ENCODE measurements at regions not wholly inside any gene's neighbourhood (a gene's known extent, or its start where the extent isn't known, plus 50 kb on each side); places are given as distances from the start of the nearest gene placed in this dataset.

- DNase-seq: no peak
Measured at GRCh38 chr9:103658156-103658555, 436.0 kb upstream of the SMC2 start.

GRCh38 chr9:103660830-103661229 is 433.3 kb upstream of the SMC2 start:
- no peak for DNase-seq

- no peak for DNase-seq
Measured at GRCh38 chr9:103661663-103662062, 432.4 kb upstream of the SMC2 start.

- no peak for DNase-seq
Measured at GRCh38 chr9:103669296-103669695, 424.8 kb upstream of the SMC2 start.

GRCh38 chr9:103674271-103674670 is 419.8 kb upstream of the SMC2 start:
- no peak for DNase-seq

GRCh38 chr9:103680581-103680980 is 413.5 kb upstream of the SMC2 start:
- no peak for DNase-seq

GRCh38 chr9:103681435-103681834 is 412.7 kb upstream of the SMC2 start:
- no peak for DNase-seq

GRCh38 chr9:103700195-103700962 is 393.7 kb upstream of the SMC2 start:
- DNase-seq: no peak

- no peak for DNase-seq
Measured at GRCh38 chr9:103702572-103702971, 391.5 kb upstream of the SMC2 start.

- no peak for DNase-seq
Measured at GRCh38 chr9:103707181-103707580, 386.9 kb upstream of the SMC2 start.

GRCh38 chr9:103709366-103709765 is 384.7 kb upstream of the SMC2 start:
- DNase-seq: no peak

- DNase-seq: no peak
Measured at GRCh38 chr9:103713631-103714030, 380.5 kb upstream of the SMC2 start.

- DNase-seq: no peak
Measured at GRCh38 chr9:103714992-103715391, 379.1 kb upstream of the SMC2 start.

- no peak for DNase-seq
Measured at GRCh38 chr9:103721056-103721455, 373.1 kb upstream of the SMC2 start.

GRCh38 chr9:103730866-103731265 is 363.2 kb upstream of the SMC2 start:
- no peak for DNase-seq

- DNase-seq: no peak
Measured at GRCh38 chr9:103731541-103731940, 362.6 kb upstream of the SMC2 start.

GRCh38 chr9:103734471-103734870 is 359.6 kb upstream of the SMC2 start:
- no peak for DNase-seq

GRCh38 chr9:103755441-103755840 is 338.7 kb upstream of the SMC2 start:
- no peak for DNase-seq

- no peak for DNase-seq
Measured at GRCh38 chr9:103755986-103756385, 338.1 kb upstream of the SMC2 start.

- no peak for DNase-seq
Measured at GRCh38 chr9:103757062-103757461, 337.0 kb upstream of the SMC2 start.

GRCh38 chr9:103761466-103761865 is 332.6 kb upstream of the SMC2 start:
- no peak for DNase-seq

GRCh38 chr9:103789686-103790085 is 304.4 kb upstream of the SMC2 start:
- peak; percentile 50 to 63 for DNase-seq

- peak; percentile 47 to 53 for DNase-seq
Measured at GRCh38 chr9:103798620-103799019, 295.5 kb upstream of the SMC2 start.

- no peak for DNase-seq
Measured at GRCh38 chr9:103799959-103800358, 294.1 kb upstream of the SMC2 start.

- DNase-seq: no peak
Measured at GRCh38 chr9:103802068-103802467, 292.0 kb upstream of the SMC2 start.
